ENCODE measurements at regions not wholly inside any gene's neighbourhood (a gene's known extent, or its start where the extent isn't known, plus 50 kb on each side); places are given as distances from the start of the nearest gene placed in this dataset.

DNA sequence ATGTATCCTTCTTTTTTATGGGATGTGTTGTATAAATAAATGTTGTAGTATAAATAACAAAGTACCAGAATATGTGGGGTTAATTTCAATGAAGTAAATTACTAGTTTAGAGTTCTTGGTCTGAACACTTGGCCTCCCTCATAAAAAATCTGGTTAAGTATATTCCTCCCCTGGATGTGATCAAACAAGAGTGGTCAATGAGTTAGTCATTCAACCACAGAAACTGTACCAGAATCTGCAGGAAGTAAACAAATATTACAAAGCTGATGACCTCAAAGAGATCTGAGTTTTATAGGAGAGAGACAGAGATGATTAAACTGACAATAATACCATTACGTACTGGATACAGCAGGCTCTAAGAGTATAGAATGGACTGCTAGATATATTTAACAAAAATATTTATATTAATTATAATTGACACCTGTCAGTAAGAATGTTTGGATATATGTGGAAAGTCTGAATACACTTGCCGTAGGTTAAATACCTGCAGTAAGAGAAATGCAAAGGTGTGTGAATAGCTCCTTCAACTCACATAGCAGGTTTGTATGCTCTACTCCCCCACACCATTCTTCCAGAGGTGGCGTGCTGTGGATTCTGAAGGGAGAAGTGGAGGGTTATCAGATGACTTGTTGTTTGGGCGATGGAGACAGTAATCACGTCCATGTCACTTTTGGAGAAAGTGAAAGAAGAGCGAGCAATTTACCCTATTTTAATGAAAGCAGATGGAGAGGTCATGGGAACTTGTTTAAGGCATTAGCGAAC, 108.3 kb upstream of the LRATD1 start:
- DNase-seq (ENCODE audit: low read depth in 2 of 2) = no peak

DNA sequence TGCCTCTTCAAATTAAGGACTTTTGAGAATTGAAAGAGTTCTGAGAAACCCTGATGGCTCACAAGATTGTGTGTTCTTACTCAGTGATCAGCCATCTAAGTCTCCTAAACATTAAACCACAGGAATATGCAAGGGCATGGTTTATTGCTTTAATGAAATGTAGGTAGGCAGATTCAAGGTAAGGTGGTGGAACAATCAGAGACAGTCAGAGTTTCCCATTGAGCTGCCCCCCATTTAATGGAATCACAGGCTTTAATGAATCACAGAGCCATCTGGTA, 107.8 kb upstream of the LRATD1 start:
- no peak for DNase-seq (ENCODE audit: low read depth in 2 of 2)

DNA sequence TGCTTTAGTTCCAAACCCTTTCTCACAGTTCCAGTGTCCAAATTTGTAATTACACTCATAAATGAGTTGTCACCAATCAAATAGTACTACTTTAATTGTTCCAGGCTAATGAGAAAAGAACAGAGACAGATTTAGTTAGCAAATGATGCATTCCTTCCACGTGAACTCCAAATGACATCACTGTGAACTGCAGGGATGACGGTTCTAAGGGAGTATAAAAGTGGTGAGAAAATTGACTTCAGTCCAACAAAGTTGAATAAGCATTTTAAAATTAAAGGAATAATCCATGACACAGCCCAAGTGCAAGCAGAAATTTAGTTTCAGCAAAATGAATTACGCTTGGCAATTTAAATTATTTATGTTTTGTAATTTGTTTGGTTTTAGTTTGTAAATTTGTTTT, 102.0 kb upstream of the LRATD1 start:
- no peak for DNase-seq (ENCODE audit: low read depth in 2 of 2)

- no peak for DNase-seq (ENCODE audit: low read depth in 2 of 2)
Observed at GRCh38 chr2:14533131-14533757, 99.3 kb upstream of the LRATD1 start.

- no peak for DNase-seq (ENCODE audit: low read depth in 2 of 2)
Observed at GRCh38 chr2:14535156-14535555, 97.4 kb upstream of the LRATD1 start.

GRCh38 chr2:14536976-14537375, 95.5 kb upstream of the LRATD1 start:
- DNase-seq (ENCODE audit: low read depth in 2 of 2) = no peak

DNA sequence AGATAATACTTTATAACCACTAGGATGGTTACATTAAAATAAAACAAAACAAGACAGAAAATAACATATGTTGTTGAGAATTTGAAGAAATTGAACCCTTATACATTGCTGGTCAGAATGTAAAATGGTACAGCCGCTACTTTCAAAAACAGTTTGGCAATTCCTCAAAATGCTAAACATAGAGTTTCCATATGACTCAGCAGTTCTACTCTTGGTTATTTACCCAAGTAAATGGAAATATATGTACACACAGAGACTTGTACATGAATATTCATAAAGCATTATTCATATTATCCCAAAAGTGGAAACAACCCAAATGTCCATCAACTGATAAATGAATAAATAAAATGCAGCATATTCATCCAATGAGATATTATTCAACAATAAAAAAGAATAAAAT, 92.5 kb upstream of the LRATD1 start:
- no peak for DNase-seq (ENCODE audit: low read depth in 2 of 2)

GRCh38 chr2:14543284-14543683, 89.2 kb upstream of the LRATD1 start:
- DNase-seq (ENCODE audit: low read depth in 2 of 2) = no peak

- DNase-seq (ENCODE audit: low read depth in 2 of 2) = no peak
Observed at GRCh38 chr2:14544247-14544646, 88.3 kb upstream of the LRATD1 start.

- DNase-seq (ENCODE audit: low read depth in 2 of 2) = no peak
Observed at GRCh38 chr2:14547830-14548229, 84.7 kb upstream of the LRATD1 start.

- no peak for DNase-seq (ENCODE audit: low read depth in 2 of 2)
Observed at GRCh38 chr2:14550658-14551057, 81.9 kb upstream of the LRATD1 start.

DNA sequence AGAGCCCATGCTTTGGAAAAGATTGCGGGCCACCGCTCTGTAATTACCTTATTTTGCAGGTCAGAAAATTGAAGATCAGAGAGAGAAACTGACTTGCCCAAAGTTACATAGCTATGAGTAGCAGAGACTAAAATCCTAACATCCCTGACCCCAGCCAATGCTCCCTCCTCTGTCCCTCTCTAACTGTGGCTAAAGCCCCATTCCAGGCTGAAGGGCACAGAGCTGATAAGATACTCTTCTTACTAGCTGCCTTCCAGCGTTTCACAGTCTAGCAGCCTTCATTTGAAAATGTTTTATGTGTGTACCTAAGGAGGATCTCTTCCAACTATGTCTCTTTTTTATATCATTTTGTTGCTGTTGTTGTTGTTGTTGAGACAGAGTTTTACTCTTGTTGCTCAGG, 81.4 kb upstream of the LRATD1 start:
- no peak for DNase-seq (ENCODE audit: low read depth in 2 of 2)

GRCh38 chr2:14552286-14552685, 80.2 kb upstream of the LRATD1 start:
- no peak for DNase-seq (ENCODE audit: low read depth in 2 of 2)

DNA sequence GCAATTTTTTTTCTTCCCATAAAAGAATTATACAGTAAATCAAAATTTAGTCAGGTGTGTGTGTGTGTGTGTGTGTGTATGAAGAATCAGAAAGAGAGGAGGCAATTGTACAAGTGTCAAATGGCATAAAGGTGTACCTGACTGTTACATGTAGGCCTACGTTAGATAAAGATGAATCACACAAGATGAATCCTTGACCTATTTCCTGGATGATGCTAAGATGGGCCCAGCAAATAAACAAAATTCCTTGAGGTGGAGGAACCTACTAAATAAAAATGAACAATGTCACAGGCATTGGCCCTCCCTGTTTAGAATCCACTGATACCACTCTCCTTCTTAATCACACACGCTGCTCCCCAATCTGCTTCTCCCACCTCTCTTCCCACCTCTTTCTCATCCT, 79.7 kb upstream of the LRATD1 start:
- DNase-seq (ENCODE audit: low read depth in 2 of 2) = no peak

GRCh38 chr2:14554849-14555545, 77.5 kb upstream of the LRATD1 start:
- no peak for DNase-seq (ENCODE audit: low read depth in 2 of 2)

DNA sequence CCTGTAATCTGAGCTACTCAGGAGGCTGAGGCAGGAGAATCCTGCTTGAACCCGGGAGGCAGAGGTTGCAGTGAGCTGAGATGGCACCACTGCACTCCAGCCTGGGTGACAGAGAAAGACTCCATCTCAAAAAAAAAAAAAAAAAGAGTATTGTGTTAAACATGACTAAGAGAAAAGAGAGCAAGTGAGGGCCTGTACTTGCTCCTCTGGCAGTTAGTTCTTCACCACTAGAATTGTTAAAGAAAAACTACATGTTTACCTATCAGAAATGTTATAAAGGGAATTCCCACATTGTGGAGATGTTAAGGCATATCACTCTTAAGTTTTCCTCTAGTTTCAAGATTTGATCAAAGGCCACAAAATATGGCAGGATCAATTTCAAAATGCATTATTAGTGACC, 75.4 kb upstream of the LRATD1 start:
- no peak for DNase-seq (ENCODE audit: low read depth in 2 of 2)

DNA sequence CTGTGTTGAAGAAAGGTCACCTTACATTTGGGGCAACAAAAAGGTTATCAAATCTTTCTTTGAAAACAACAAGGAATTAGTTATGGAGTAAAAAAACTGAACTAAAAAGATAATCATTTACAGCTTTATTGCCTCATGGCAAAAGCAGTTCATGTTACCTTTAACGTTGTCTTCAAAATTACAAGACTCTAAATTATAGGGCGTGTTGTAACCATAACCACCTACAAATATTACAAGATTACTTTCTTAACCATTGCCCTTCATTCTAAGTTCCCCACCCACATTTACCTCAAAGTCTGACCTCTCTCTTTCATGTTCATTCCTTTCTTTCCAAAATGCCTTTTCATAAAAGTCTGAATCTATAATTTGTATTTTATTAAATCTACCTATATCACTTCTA, 74.6 kb upstream of the LRATD1 start:
- DNase-seq (ENCODE audit: low read depth in 2 of 2) = no peak

DNA sequence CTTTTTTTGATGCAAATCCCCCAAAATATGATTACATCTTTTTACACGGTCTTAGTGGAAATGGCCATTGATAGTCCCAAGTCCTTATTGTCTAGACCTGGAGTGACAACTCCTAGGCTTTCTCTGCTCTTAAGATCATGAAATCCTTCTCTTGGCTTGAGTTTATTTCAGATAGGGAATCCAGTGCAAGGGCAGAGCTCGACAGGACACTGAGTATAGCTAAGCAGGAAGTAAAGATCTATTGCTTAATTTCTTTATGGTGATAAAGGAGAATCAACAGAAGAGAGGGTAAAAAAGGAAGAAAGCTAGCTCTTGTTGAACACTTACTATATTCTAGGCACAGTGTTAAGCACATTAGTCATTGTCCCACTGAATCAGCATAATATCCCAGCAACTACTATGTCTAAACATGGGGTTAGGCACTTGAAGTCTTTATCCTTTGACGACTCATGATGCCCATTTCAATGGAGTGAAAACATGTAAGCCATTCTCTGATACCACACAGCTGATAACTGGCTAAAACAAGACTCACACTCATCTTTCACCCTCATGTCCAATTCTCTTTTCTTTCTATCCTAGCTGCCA, 74.1 kb upstream of the LRATD1 start:
- no peak for DNase-seq (ENCODE audit: low read depth in 2 of 2)

GRCh38 chr2:14560716-14561115, 71.8 kb upstream of the LRATD1 start:
- DNase-seq (ENCODE audit: low read depth in 2 of 2) = no peak

DNA sequence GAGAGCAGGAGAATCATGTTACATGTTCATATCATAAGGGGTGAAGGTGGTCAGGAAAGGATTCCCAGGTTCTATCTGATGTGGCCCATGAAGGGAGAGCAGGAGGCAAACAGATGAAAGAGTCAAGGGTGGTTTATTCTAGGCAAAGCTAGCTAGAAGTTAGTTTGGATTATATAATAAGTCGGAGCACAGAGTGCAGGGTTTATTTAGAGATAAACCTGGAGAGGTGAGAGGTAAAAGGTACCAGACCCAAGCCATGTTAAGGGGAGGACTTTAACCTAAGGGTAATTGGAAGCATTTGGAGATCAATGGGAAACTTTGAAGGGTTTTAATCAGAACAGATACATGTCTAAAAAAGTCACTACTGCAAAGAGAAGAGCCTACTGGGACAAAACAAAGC, 69.2 kb upstream of the LRATD1 start:
- DNase-seq (ENCODE audit: low read depth in 2 of 2) = no peak

GRCh38 chr2:14565666-14566065, 66.9 kb upstream of the LRATD1 start:
- DNase-seq (ENCODE audit: low read depth in 2 of 2) = no peak

GRCh38 chr2:14567561-14567960, 65.0 kb upstream of the LRATD1 start:
- DNase-seq (ENCODE audit: low read depth in 2 of 2) = no peak

GRCh38 chr2:14569294-14569693, 63.2 kb upstream of the LRATD1 start:
- no peak for DNase-seq (ENCODE audit: low read depth in 2 of 2)
